Activated T-helper 1 cell treated with anti-CD3 and anti-CD28 coated beads, Interleukin-2, amount 50 U/mL, for 16 hours (primary cell): ENCODE measurements at regions not wholly inside any gene's neighbourhood (a gene's known extent, or its start where the extent isn't known, plus 50 kb on each side); places are given as distances from the start of the nearest gene placed in this dataset.

ENCODE experiments used
- DNase-seq, 2 donors: peaks; one replicate each; pipeline ENCODE4 v3.0.0-alpha.2; 2020; ENCODE audit warnings: low read depth in 1 of 2, low spot score in 1 of 2

DNA sequence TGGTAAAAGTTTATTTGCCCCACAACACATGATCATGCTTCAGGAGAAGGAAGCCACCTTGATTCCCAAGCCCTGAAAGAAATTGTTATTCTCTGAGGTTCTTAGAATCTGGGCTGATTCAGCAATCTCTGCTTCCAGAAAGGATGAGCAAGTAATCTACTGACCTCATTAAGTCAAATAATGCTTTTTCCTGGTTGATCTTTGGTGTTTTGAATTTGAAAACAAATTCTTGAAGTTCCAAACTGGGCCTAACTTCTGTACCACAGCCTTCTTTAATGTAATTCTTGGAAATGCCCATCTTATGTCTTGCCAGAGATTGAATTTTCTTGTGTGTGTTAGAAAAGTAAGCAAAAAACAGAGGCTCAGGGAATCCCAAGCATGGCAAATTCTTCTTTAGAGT, 319.2 kb upstream of the DDHD1 start:
- no peak for DNase-seq

DNA sequence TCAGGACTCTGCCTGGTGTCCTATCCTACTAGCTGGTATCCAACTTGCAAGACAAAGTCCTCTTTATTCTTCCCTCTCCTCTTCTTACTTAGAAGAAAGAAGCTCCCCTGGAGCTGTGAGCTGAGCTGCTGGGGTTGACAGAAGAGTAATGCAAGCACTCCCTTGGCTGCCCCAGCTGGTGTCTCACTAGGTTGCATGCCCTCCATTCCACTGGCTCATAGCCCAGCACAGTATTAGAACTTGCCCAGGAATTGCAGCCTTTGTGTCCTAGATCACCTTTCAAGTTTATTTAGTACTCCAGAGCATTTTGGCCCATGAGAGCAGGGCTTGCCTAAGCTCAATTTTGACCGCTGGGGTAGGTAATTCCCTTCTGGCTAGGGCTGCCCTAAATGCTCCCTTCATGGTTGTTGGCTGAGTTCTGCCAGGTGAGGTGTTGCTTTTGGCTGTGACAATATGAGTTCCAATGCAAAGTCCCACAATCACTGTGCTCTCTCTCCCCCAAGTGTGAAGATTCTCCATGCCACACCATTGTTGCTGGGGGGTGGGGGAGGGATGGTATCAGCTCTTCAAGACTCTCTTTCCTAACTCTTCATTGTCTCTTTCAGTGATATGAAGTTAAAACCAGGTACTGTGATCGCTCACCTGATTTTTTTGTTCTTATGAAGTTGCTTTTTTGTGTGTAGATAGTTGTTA, 317.4 kb upstream of the DDHD1 start:
- DNase-seq, result no peak

DNA sequence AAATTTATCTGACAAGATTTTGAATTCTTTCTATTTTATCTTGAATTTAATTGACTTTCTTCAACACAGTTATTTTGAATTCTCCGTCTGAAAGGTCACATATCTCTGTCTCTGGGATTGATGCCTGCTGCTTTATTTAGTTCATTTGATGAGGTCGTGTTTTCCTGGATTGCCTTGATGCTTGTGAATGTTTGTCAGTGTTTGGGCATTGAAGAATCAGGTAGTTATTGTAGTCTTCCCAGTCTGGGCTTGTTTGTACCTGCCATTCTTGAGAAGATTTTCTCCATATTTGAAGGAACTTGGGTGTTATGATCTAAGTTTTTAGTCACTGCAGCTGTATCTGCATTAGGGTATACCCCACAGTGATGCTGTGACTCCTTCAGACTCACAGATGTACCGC, 315.8 kb upstream of the DDHD1 start:
- no peak for DNase-seq

GRCh38 chr14:53464376-53464775, 311.3 kb upstream of the DDHD1 start:
- no peak for DNase-seq

DNA sequence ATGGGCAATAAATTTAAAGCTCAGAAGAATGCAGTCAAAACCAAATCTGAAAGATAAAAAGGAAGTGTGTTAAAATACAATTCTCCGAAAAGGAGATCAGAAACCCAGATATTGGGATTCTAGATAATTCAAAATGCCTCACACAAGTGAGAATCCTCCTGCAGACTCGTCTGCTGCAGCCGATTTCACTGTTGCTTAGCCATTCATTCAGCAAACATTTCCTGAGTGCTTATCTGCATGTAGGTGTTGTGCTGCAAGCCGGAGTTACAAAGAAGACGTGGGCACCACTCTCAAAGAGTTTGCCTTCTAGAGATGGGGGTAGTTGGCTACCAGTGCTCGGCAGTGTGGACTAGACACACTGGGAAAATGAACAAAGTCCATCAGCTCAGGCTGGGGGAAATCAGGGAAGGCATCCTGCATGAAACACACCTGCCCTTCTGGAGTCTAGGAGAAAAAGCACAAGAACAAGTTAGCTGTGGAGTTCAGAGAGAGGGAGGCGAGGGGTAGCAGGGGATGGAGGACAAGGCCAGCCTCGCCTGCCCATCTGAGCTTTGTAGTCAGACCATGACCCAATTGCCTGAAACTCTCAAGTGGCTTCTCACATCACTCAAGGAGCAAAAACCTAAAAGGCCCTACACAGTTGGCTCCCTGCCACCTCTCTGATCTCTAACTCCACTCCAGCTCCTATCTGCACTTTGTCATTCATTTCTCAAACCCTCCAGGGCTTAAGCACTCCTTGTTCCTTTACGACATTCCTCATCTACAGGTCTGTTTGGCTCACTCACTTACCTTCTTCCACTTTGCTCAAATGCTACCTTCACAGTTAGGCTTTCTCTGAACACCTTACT, 310.0 kb upstream of the DDHD1 start:
- no peak for DNase-seq

- DNase-seq, result no peak
These were observed 308.7 kb upstream of the DDHD1 start for GRCh38 chr14:53461858-53462257.

DNA sequence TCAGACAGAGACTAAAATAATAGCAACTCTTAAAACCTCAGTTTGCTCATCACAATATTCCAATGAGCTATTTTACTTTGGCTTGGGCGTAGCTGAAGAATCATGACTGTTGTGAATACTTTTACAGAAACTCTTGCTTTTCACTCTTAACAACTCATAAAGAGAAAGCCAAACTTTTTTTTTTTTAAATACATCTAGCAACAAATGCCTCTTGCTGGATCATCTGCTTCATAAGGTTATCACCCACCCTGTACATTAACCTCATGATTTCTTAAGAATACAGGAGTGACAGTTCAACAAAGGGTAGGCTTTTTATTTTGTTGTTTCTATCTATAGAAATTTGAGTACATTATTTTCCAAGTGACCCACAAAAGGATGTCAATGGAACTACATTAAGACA, 307.4 kb upstream of the DDHD1 start:
- no peak for DNase-seq

DNA sequence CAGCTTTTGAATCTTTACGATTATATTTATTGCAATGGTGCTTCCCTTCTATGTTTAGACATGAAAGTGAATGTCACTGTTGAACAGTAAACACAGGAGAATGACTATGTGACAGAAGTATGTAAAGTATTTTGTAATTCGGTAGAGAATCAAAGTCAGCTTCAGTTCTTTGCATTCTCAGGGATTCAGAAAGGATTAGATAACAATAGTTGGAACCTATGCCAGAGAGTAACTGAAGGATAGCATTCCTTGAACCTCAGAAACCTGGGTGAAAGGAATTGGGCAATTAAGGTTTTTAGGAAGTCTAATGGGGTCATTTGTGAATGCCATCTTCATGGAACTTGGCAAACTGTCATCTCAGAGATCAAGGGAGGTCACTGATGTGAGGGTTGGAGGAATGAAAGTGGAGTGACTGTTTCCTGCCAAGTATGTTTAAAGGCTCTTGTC, 305.3 kb upstream of the DDHD1 start:
- DNase-seq, result no peak

GRCh38 chr14:53456931-53457330, 303.8 kb upstream of the DDHD1 start:
- no peak for DNase-seq

GRCh38 chr14:53452005-53452673, 299.0 kb upstream of the DDHD1 start:
- DNase-seq, result no peak

GRCh38 chr14:53450871-53451270, 297.7 kb upstream of the DDHD1 start:
- no peak for DNase-seq

- no peak for DNase-seq
These were observed 295.6 kb upstream of the DDHD1 start for GRCh38 chr14:53448682-53449081.

- DNase-seq, result no peak
These were observed 291.7 kb upstream of the DDHD1 start for GRCh38 chr14:53444677-53445312.

DNA sequence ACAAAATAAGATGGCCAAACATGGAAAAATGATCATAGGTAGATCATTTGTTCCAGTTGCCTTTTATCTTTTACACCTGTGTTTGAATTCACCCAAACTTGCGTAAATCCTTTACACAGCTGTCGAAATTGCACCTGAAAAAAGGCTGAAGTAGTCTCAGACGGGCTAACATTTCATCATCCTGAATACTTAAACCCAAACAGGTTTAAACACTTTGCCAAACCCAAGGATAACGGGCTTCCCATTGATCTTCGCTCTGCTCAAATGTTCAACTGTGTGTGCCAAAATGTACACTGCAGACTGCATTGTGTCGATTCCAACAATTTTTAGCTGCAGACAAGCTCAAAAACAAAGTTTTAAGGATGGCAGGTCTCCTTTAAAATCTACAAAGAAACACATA, 288.7 kb upstream of the DDHD1 start:
- no peak for DNase-seq

GRCh38 chr14:53437858-53438257, 284.7 kb upstream of the DDHD1 start:
- DNase-seq, result no peak

DNA sequence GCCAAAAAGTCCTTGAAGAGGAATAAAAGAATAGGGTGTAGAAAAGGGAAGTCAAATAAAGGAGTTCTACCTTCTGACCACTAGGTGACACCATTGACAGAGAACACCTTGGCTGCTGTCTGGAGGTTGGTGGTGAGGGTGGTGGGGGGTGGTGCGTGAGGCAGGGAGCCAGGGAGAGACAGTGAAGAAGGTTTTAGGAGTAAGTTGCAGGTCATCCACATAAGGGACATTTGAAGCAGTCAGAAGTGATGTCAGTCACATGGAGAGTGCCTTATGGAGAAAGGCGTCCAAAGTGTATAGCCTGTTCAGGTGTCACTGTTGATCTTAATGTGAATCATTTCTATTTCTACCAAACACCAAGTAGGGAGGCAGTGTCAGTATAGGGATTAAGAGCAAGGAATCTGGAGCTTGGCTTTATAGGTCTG, 279.3 kb upstream of the DDHD1 start:
- no peak for DNase-seq

DNA sequence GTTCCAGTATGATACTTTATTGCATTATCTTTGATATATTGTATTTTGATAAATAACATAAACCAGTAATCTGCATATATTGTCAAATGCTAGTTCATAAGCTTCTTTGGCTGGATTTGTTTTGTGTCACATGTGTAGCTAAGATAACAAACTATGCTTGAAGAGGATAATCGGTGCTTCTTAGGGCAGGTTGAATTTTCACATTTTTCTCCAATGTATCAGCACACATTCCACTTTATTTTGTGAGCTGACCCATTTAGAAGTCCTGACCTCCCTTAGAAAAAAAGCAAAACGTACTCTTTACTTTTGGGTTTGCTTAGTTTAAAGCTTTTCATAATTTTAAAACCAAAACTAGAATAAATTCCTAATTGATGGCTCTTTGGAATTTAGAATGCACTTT, 277.7 kb upstream of the DDHD1 start:
- no peak for DNase-seq

GRCh38 chr14:53412819-53413675, 259.9 kb upstream of the DDHD1 start:
- no peak for DNase-seq

DNA sequence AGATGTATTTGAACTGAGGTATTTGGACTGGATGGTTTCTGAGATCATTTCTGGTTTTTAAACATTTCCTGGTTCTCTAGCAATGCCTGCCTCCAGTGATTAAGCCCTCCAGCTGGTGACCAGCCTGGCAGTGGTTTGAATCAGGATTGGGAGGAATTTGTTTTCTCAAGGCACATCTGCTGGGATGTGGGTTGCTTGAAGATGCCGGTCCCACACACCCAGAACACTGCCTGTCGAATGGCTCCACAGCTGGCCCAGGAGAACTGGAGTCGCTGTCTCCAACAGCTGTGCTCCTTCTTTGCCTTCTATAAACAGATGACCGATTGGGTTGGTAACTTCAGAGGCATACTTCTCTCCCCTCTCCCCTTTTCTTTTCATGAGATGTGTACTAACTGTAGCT, 258.0 kb upstream of the DDHD1 start:
- no peak for DNase-seq

DNA sequence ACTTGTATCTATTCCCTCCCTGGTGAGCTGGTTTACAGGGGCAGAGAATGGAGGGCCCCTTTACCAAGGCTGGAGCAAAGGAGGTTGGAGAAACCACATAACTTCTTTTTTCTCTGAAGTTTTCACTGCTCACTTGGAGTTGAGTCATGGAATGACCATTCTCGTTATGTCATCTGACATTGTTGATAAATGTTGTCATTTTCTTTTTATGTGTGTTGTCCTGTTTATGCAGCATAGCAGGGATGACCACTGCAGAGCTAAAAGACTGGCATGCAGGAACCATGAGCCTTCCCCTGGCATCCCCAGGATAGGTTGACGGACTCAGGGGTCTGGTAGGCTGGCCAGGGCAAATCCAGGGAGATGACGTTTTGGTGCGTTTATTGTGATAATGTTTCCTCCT, 256.8 kb upstream of the DDHD1 start:
- no peak for DNase-seq

DNA sequence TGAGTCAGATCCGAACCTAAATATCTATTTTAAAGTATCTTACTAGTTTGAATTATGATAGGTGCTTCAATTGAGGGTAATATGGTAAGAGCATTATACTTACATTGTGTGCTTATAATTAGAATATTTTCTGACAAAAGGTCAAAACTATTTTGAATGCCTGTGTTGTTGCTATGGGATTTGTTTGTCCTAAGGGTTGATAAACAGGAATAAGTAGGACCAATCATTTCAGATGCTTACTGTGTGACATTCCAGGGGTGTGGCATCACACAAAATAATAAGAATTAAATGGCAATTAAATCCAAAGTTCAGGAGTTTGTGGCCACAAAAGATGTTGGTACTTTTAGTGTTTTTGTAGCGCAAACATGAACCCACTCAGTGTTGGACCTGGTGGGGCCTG, 256.2 kb upstream of the DDHD1 start:
- no peak for DNase-seq
